Mesenchymal stem cell (in vitro differentiated cells and primary cell): ENCODE measurements at regions not wholly inside any gene's neighbourhood (a gene's known extent, or its start where the extent isn't known, plus 50 kb on each side); places are given as distances from the start of the nearest gene placed in this dataset.
A peak's percentile ranks its signal among the peaks of the same experiment; 100 is the strongest.

Experiments
- DNase-seq: peaks from one replicate; pipeline ENCODE4 v3.0.0-alpha.2; 2013
- H2AFZ ChIP-seq: one replicate; pipeline ENCODE4 v1.6.1; 2013; ENCODE audit warnings: low read depth, mild to moderate bottlenecking, control low read depth, inconsistent platforms, low read length, moderate library complexity
- H2AK5ac ChIP-seq: 2 replicates; pipeline ENCODE4 v1.6.1; 2013; ENCODE audit warnings: low read length, moderate library complexity, mild to moderate bottlenecking, inconsistent platforms; ENCODE audit not compliant: severe bottlenecking
- H2BK120ac ChIP-seq: one replicate; pipeline ENCODE4 v1.6.1; 2013; ENCODE audit warnings: low read depth, mild to moderate bottlenecking, inconsistent platforms, low read length, moderate library complexity
- H2BK12ac ChIP-seq, 2 experiments: one replicate each; pipeline ENCODE4 v1.6.1; 2013; ENCODE audit warnings: inconsistent platforms in 2 of 2, low read length in 2 of 2, mild to moderate bottlenecking in 2 of 2, moderate library complexity in 2 of 2, control low read depth in 1 of 2
- H2BK15ac ChIP-seq: one replicate; pipeline ENCODE4 v1.6.1; 2013; ENCODE audit warnings: mild to moderate bottlenecking, low read depth, inconsistent platforms; ENCODE audit not compliant: poor library complexity, severe bottlenecking
- H2BK5ac ChIP-seq: 2 replicates; pipeline ENCODE4 v1.6.1; 2013; ENCODE audit warnings: low read depth, mild to moderate bottlenecking, low read length, control low read depth, inconsistent platforms; ENCODE audit not compliant: poor library complexity, severe bottlenecking
- H3K14ac ChIP-seq, 2 experiments: one replicate each; pipeline ENCODE4 v1.6.1; 2013; ENCODE audit warnings: inconsistent platforms in 2 of 2, low read length in 2 of 2, control low read depth in 1 of 2, mild to moderate bottlenecking in 1 of 2, moderate library complexity in 1 of 2
- H3K18ac ChIP-seq, 2 experiments: one replicate each; pipeline ENCODE4 v1.6.1; 2013; ENCODE audit warnings: inconsistent platforms in 2 of 2, low read length in 2 of 2, control low read depth in 1 of 2, low read depth in 1 of 2, mild to moderate bottlenecking in 1 of 2
- H3K23ac ChIP-seq, 2 experiments: one replicate each; pipeline ENCODE4 v1.6.1; 2013; ENCODE audit warnings: inconsistent platforms in 2 of 2, low read length in 2 of 2, mild to moderate bottlenecking in 2 of 2, moderate library complexity in 2 of 2, control low read depth in 1 of 2
- H3K27ac ChIP-seq: 2 replicates; pipeline ENCODE4 v1.5.1; 2013; ENCODE audit warnings: mild to moderate bottlenecking, moderate library complexity, low read length, control low read depth, inconsistent platforms; ENCODE audit not compliant: poor library complexity, severe bottlenecking
- H3K27me3 ChIP-seq, 2 experiments: 2 replicates each; pipeline versions ENCODE4 v1.6.1 to v1.7.0; 2013; ENCODE audit warnings: low read length in 2 of 2, mild to moderate bottlenecking in 2 of 2, moderate library complexity in 2 of 2, control low read depth in 1 of 2, inconsistent platforms in 1 of 2; ENCODE audit not compliant: control insufficient read depth in 1 of 2, insufficient read depth in 1 of 2
- H3K36me3 ChIP-seq, 2 experiments: 2 replicates each; pipeline versions ENCODE4 v1.6.1 to v1.7.0; 2013; ENCODE audit warnings: low read length in 2 of 2, control low read depth in 1 of 2, inconsistent platforms in 1 of 2, low read depth in 1 of 2, mild to moderate bottlenecking in 1 of 2; ENCODE audit not compliant: insufficient read depth in 2 of 2, control insufficient read depth in 1 of 2
- H3K4ac ChIP-seq, 2 experiments: one replicate each; pipeline ENCODE4 v1.6.1; 2013; ENCODE audit warnings: inconsistent platforms in 2 of 2, low read length in 2 of 2, mild to moderate bottlenecking in 2 of 2, moderate library complexity in 2 of 2, control low read depth in 1 of 2, low read depth in 1 of 2
- H3K4me1 ChIP-seq: 2 replicates; pipeline ENCODE4 v1.6.1; 2013; ENCODE audit warnings: low read depth, low read length, control low read depth; ENCODE audit not compliant: control insufficient read depth, insufficient read depth
- H3K4me2 ChIP-seq: 2 replicates; pipeline ENCODE4 v1.6.1; 2013; ENCODE audit warnings: low read length, mild to moderate bottlenecking, inconsistent platforms; ENCODE audit not compliant: poor library complexity, severe bottlenecking
- H3K4me3 ChIP-seq, 2 experiments: 2 replicates each; pipeline versions ENCODE4 v1.5.1 to v1.7.0; 2013; ENCODE audit warnings: low read length in 2 of 2, mild to moderate bottlenecking in 2 of 2, control low read depth in 1 of 2, low read depth in 1 of 2; ENCODE audit not compliant: insufficient read depth in 1 of 2
- H3K79me1 ChIP-seq: replicated peaks from 2 replicates; pipeline ENCODE4 v1.6.1; 2013; ENCODE audit warnings: mild to moderate bottlenecking, control low read depth, low read length, inconsistent platforms; ENCODE audit not compliant: poor library complexity, severe bottlenecking
- H3K9ac ChIP-seq: 2 replicates; pipeline ENCODE4 v1.7.0; 2013; ENCODE audit warnings: mild to moderate bottlenecking, low read length, moderate library complexity
- H3K9me3 ChIP-seq: 2 replicates; pipeline ENCODE4 v1.7.0; 2013; ENCODE audit warnings: mild to moderate bottlenecking, low read length; ENCODE audit not compliant: control insufficient read depth
- H4K8ac ChIP-seq: one replicate; pipeline ENCODE4 v1.6.1; 2013; ENCODE audit warnings: inconsistent platforms, mild to moderate bottlenecking, low read length, moderate library complexity
- H4K91ac ChIP-seq: one replicate; pipeline ENCODE4 v1.6.1; 2013; ENCODE audit warnings: mild to moderate bottlenecking, low read length, inconsistent platforms
- WGBS: methylation state at CpG from one replicate; pipeline ENCODE4 v1.1.7; 2013; ENCODE audit warnings: mixed read lengths; 5-methylcytosine and 5-hydroxymethylcytosine counted together

DNA sequence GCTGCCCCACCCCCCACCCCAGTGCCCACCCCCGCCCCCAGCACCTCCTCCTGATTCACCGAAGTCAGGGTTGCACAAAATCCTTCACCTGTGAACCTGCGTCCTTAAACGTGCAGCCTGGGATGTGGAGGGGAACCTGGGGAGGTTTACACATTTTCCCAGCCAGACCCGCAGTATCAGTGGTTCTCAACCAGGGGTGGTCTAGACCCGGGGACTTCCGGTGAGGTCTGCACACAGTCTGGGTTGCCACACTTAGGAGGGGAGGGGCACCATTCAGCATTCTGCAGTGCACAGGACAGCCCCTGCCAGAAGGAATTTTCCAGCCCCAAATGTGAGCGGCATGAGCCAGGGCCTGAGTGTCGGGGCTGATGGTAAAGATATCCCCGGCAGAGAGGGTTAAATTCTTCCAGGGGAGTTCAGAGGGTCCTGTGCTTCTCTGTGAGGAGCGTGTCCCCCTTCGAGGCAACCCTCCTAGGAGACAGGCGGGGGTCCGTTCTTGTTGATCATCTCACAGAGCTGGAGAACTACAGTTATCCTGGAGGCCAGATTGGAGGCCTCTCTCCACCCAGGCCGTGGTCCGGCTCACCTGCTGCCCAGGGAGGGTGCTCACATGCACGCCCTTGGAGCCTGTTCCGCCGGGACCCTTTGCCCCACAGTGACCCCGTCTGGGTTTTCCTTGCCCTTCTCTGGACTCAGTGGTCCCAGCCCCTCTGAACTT is 113.6 kb downstream of the SIK1 start:
- Histone ChIP-seq H3K18ac (no peak overlapping the region), H3K27ac (no peak overlapping the region), H3K79me1 (no peaks in the 10 kb centered on the region), H2BK12ac (no peak overlapping the region), H3K4me1 (peaks cover 10% of the 10 kb centered on the region), H3K14ac (no peak overlapping the region), H3K23ac (no peak overlapping the region), H3K9me3 (peaks cover 12% of the 10 kb centered on the region), H3K4me3 (no peak overlapping the region), H3K36me3 (no peaks in the 10 kb centered on the region), H2AFZ (no peak overlapping the region), H3K9ac (no peak overlapping the region), H3K27me3 (peaks cover 0 to 33% of the 10 kb centered on the region in 2 experiments), H2BK120ac (no peak overlapping the region), H2BK15ac (no peak overlapping the region), H4K91ac (no peak overlapping the region), H2AK5ac (no peak overlapping the region), H2BK5ac (no peak overlapping the region), H4K8ac (no peak overlapping the region), H3K4ac (no peak overlapping the region), H3K4me2 (no peak overlapping the region)
- DNase-seq: no peak
- 87% methylated on average over 20 of the region's 20 CpGs for WGBS

DNA sequence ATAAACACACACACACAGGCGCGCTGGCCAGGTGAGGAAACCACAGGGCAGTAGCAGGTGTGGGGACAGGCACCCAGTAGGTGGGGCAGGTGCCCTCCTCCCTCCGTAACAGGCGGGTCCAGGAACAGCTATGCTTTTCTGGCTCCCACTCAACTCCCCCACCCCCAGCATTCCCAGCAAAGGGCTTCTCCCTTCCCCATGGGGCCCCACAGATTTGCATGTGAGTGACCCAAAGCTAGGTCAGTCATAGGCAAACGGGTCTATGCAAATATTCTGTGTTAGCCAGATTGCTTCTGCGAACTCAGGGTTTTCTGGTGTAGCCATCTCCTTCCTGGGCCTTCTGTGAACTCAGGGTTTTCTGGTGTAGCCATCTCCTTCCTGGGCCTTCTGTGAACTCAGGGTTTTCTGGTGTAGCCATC is 114.2 kb downstream of the SIK1 start:
- Histone ChIP-seq H2BK12ac (no peak overlapping the region), H4K91ac (no peak overlapping the region), H2AK5ac (no peak overlapping the region), H4K8ac (no peak overlapping the region), H2BK120ac (no peak overlapping the region), H3K9me3 (peaks cover 6% of the 10 kb centered on the region), H3K4ac (no peak overlapping the region), H3K18ac (no peak overlapping the region), H3K27me3 (peaks cover 0 to 33% of the 10 kb centered on the region in 2 experiments), H3K4me3 (no peak overlapping the region), H2BK15ac (no peak overlapping the region), H3K4me2 (no peak overlapping the region), H3K27ac (no peak overlapping the region), H3K9ac (no peak overlapping the region), H2AFZ (no peak overlapping the region), H3K23ac (no peak overlapping the region), H2BK5ac (no peak overlapping the region), H3K79me1 (no peaks in the 10 kb centered on the region), H3K4me1 (peaks cover 11% of the 10 kb centered on the region), H3K14ac (no peak overlapping the region), H3K36me3 (peaks cover 0 to 2% of the 10 kb centered on the region in 2 experiments)
- 69% methylated on average over 6 of the region's 6 CpGs for WGBS
- no peak for DNase-seq

DNA sequence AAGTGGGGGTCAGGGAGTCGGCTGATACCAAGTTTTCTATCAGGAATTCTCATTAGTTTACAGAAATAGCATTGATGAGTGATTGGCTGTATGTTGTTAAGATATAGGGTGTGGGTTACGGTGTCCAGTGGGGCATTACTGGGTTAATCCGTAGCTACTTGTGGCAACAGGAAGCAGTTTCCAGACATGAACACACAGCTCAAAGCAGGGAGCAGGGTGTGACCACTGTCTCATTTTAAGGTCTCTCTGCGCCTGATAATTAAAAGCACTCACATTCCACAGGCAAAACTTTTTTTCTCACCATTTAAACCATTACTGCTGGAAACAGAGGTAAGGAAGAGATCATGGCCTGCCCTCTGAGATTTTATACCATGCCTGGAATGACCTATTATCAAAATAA is 114.9 kb downstream of the SIK1 start:
- WGBS: 73% methylated on average over 4 of the region's 4 CpGs
- Histone ChIP-seq H3K9me3 (peaks cover 2% of the 10 kb centered on the region), H2BK12ac (no peak overlapping the region), H3K23ac (no peak overlapping the region), H3K79me1 (no peaks in the 10 kb centered on the region), H3K4ac (no peak overlapping the region), H2BK15ac (no peak overlapping the region), H3K14ac (no peak overlapping the region), H3K27ac (no peak overlapping the region), H3K9ac (no peak overlapping the region), H4K8ac (no peak overlapping the region), H2BK120ac (no peak overlapping the region), H2BK5ac (no peak overlapping the region), H3K27me3 (peaks cover 0 to 28% of the 10 kb centered on the region in 2 experiments), H2AFZ (no peak overlapping the region), H3K4me2 (no peak overlapping the region), H2AK5ac (no peak overlapping the region), H4K91ac (no peak overlapping the region), H3K18ac (peak overlapping the region in 1 of 2 experiments; percentile 11), H3K4me1 (peaks cover 18% of the 10 kb centered on the region), H3K4me3 (no peak overlapping the region), H3K36me3 (peaks cover 0 to 2% of the 10 kb centered on the region in 2 experiments)
- no peak for DNase-seq

- Histone ChIP-seq H3K4me3 (no peak overlapping the region), H3K4me1 (peaks cover 25% of the 10 kb centered on the region), H2AFZ (no peak overlapping the region), H3K36me3 (peaks cover 0 to 2% of the 10 kb centered on the region in 2 experiments), H3K27ac (no peak overlapping the region), H3K18ac (no peak overlapping the region), H3K9ac (no peak overlapping the region), H2BK12ac (no peak overlapping the region), H2BK5ac (no peak overlapping the region), H3K4me2 (no peak overlapping the region), H3K79me1 (no peaks in the 10 kb centered on the region), H2AK5ac (no peak overlapping the region), H3K27me3 (peaks cover 0 to 23% of the 10 kb centered on the region in 2 experiments), H3K23ac (no peak overlapping the region), H2BK120ac (no peak overlapping the region), H2BK15ac (no peak overlapping the region), H4K8ac (no peak overlapping the region), H3K9me3 (peaks cover 2% of the 10 kb centered on the region), H4K91ac (no peak overlapping the region), H3K4ac (no peak overlapping the region), H3K14ac (no peak overlapping the region)
- no peak for DNase-seq
- WGBS: 64% methylated on average over 6 of the region's 8 CpGs
Measured at GRCh38 chr21:43311301-43311817, 115.6 kb downstream of the SIK1 start.
